ENCODE measurements at regions not wholly inside any gene's neighbourhood (a gene's known extent, or its start where the extent isn't known, plus 50 kb on each side); places are given as distances from the start of the nearest gene placed in this dataset.

GRCh38 chr18:59039449-59039848 lies 100.2 kb upstream of the SEC11C start:
- Histone ChIP-seq H2AFZ (ENCODE audit: insufficient read depth, low read depth, low read length, poor library complexity, severe bottlenecking) (no peak overlapping the region), H3K9me3 (ENCODE audit: control extremely low read depth in 1 of 3, control insufficient read depth in 2 of 3, insufficient read depth in 1 of 3, low read length in 2 of 3) (no peaks in the 10 kb centered on the region), H3K4me2 (replicated peaks; ENCODE audit: low read depth, low read length, poor library complexity, severe bottlenecking) (no peak overlapping the region), H3K9ac (ENCODE audit: low read length) (no peak overlapping the region), H3K79me2 (ENCODE audit: control insufficient read depth, insufficient read depth, low read length) (no peaks in the 10 kb centered on the region), H4K20me1 (ENCODE audit: control insufficient read depth, insufficient read depth, low read length, poor library complexity, severe bottlenecking) (no peaks in the 10 kb centered on the region), H3K36me3 (replicated peaks in 1 of 2; ENCODE audit: control extremely low read depth in 1 of 2, control insufficient read depth in 1 of 2, extremely low read depth in 1 of 2, insufficient read depth in 2 of 2, low read length in 1 of 2) (no peaks in the 10 kb centered on the region), H3K27me3 (replicated peaks in 1 of 4; ENCODE audit: control extremely low read depth in 1 of 4, control insufficient read depth in 3 of 4, insufficient read depth in 4 of 4, low read length in 3 of 4) (no peaks in the 10 kb centered on the region), H3K4me3 (ENCODE audit: control extremely low read depth in 1 of 5, extremely low read depth in 1 of 5, insufficient read depth in 1 of 5, low read depth in 2 of 5, low read length in 4 of 5) (no peak overlapping the region), H3K4me1 (ENCODE audit: control insufficient read depth in 2 of 2, insufficient read depth in 2 of 2, low read length in 2 of 2) (no peaks in the 10 kb centered on the region), H3K27ac (ENCODE audit: low read length in 2 of 2) (no peak overlapping the region)
- ATAC-seq (ENCODE audit: low read depth) = no peak
- TF ChIP-seq EZH2 (IDR thresholded peaks at IDR 0.05; ENCODE audit: borderline replicate concordance, insufficient read depth, low read depth, low read length, poor library complexity, severe bottlenecking) (no peak), CTCF (IDR thresholded peaks at IDR 0.05) (no peak)
- no peak for DNase-seq
- CTCF ChIA-PET = interaction anchor here (0.7 to 1.4 kb wide), 3 partner anchors 29 to 276 kb away, joined by 3 to 4 read pairs (median 3); no protein-coding TSS in a partner anchor
- intact Hi-C loops (cut with micrococcal nuclease) = no loop called here
- H3K27ac Mint-ChIP-seq = no peak overlapping the region
- POLR2A ChIA-PET = no interaction called here
- WGBS (ENCODE audit: insufficient coverage) = 96% methylated on average over 6 of the region's 6 CpGs
- H3K9me3 Mint-ChIP-seq (ENCODE audit: insufficient read depth) = no peaks in the 10 kb centered on the region
- H3K4me3 Mint-ChIP-seq = no peak overlapping the region
- H3K4me1 Mint-ChIP-seq = no peaks in the 10 kb centered on the region
- no peaks in the 10 kb centered on the region for H3K27me3 Mint-ChIP-seq

GRCh38 chr18:59040770-59041148 lies 98.9 kb upstream of the SEC11C start:
- no peaks in the 10 kb centered on the region for H4K20me1 ChIP-seq (ENCODE audit: control insufficient read depth, insufficient read depth, low read length, poor library complexity, severe bottlenecking)
- H2AFZ ChIP-seq (ENCODE audit: insufficient read depth, low read depth, low read length, poor library complexity, severe bottlenecking) = no peak overlapping the region
- no peak overlapping the region for H3K4me3 ChIP-seq (ENCODE audit: control extremely low read depth in 1 of 5, extremely low read depth in 1 of 5, insufficient read depth in 1 of 5, low read depth in 2 of 5, low read length in 4 of 5)
- intact Hi-C loops (cut with micrococcal nuclease) = no loop called here
- no peaks in the 10 kb centered on the region for H3K36me3 ChIP-seq (replicated peaks in 1 of 2; ENCODE audit: control extremely low read depth in 1 of 2, control insufficient read depth in 1 of 2, extremely low read depth in 1 of 2, insufficient read depth in 2 of 2, low read length in 1 of 2)
- no peaks in the 10 kb centered on the region for H3K9me3 ChIP-seq (ENCODE audit: control extremely low read depth in 1 of 3, control insufficient read depth in 2 of 3, insufficient read depth in 1 of 3, low read length in 2 of 3)
- H3K9ac ChIP-seq (ENCODE audit: low read length) = no peak overlapping the region
- Mint-ChIP-seq H3K4me1 (no peaks in the 10 kb centered on the region), H3K27me3 (no peaks in the 10 kb centered on the region), H3K9me3 (ENCODE audit: insufficient read depth) (no peaks in the 10 kb centered on the region), H3K4me3 (no peak overlapping the region), H3K27ac (no peak overlapping the region)
- H3K27me3 ChIP-seq (replicated peaks in 1 of 4; ENCODE audit: control extremely low read depth in 1 of 4, control insufficient read depth in 3 of 4, insufficient read depth in 4 of 4, low read length in 3 of 4) = no peaks in the 10 kb centered on the region
- no peak for ATAC-seq (ENCODE audit: low read depth)
- no peak for DNase-seq
- TF ChIP-seq EZH2 (IDR thresholded peaks at IDR 0.05; ENCODE audit: borderline replicate concordance, insufficient read depth, low read depth, low read length, poor library complexity, severe bottlenecking) (no peak), CTCF (IDR thresholded peaks at IDR 0.05) (no peak)
- POLR2A ChIA-PET = no interaction called here
- H3K4me2 ChIP-seq (replicated peaks; ENCODE audit: low read depth, low read length, poor library complexity, severe bottlenecking) = no peak overlapping the region
- no peaks in the 10 kb centered on the region for H3K4me1 ChIP-seq (ENCODE audit: control insufficient read depth in 2 of 2, insufficient read depth in 2 of 2, low read length in 2 of 2)
- H3K27ac ChIP-seq (ENCODE audit: low read length in 2 of 2) = no peak overlapping the region
- no peaks in the 10 kb centered on the region for H3K79me2 ChIP-seq (ENCODE audit: control insufficient read depth, insufficient read depth, low read length)
- CTCF ChIA-PET = interaction anchor here (1.4 kb wide), 1 partner anchor 260 kb away, joined by 3 read pairs; no protein-coding TSS in a partner anchor
- 94% methylated on average over 6 of the region's 8 CpGs for WGBS (ENCODE audit: insufficient coverage)
